NCI-H524 (cell line): ENCODE measurements at regions not wholly inside any gene's neighbourhood (a gene's known extent, or its start where the extent isn't known, plus 50 kb on each side); places are given as distances from the start of the nearest gene placed in this dataset.

ENCODE experiments used
- DNase-seq, 2 experiments: peaks; one replicate each; lab custom pipeline; 2025; lab: John Stamatoyannopoulos, UW

DNA sequence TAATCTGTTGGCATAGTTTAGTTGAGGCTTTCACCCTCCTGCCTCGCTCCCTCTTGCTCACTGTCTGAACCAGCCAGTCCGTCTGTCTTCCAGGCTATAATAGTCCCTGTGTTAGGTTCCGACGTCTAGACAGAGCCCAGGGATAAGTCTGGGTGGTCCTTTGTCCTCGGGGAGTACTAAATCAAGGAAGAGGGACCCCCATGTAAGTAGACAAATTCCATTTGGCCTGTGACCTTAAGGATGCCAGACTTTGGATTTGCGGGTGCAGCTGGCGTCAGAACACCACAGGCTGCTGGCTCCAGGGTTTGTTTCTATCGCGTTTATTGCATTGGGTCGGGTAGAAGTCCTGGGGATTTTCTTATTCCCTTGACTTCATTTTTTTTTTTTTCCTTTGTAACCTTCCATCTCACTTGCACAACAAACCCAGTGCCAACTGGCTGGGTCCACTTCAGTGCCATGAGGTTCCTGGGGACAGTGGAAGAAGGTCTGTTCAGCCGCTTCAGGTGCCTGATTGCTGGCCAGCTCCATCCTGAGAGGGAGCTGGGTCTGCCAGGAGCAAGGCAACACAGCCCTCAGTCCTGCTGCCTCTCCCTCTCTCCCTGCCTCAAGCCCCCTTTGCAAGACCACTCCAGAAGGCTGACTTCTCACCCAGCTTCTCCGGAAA, 95.4 kb upstream of the KLHL25 start:
- DNase-seq = peak; percentile 53 to 63

DNA sequence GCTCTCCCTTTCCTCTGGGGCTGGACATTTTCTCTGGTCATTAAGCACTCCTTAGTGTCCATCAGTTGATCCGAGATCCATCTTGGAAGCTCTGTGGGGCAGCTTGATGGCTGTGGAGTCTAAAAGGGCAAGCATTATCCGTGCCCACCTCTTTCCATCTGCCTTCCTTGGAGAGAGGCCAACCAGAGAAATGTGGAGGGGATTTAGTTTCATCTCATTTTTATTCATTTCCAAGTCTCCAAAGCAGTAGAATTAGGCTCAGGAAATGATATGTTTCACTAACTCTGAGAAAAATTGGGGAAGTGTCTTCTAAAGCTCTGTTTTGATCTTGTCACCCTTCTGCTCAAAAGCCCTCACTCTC, 95.9 kb upstream of the KLHL25 start:
- peak; percentile 67 to 83 for DNase-seq

DNA sequence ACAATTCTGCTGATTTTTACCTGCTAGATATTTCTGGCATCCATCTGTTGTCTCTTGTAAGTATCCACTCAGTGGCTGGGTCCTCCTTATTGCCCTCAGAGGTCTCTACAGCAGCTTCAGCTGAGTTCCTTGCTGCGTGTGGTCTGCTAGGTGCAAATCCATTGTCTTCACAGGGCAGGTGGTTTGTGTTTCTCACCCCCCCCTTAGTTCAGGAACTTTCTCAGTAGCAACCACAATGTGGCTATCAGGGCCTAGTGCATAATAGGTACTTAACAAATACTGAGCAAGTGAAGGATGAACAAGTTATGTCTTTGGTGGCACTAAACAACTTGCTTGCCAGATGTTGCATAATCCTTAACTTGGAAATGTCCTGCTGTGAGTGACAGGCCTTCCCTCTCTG, 96.7 kb upstream of the KLHL25 start:
- peak; percentile 36 to 83 for DNase-seq

DNA sequence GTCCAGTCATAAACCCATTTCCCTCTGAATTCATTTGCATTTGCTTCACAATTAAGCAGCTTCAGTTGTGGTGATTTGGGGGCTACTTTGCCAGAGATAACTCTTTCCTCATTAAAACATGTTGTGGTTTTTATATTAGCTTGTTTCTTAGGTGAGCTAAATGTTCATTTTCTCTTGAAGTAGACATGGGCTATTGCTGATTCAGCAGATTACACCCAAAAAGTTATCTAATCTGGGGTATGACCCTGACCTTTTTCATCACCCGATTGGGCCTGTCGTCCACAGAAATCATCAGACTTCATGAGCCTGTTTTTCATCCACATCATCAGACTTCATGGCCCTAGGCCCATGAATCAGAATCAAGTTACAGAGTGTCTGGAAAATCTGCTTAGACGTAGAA, 97.5 kb upstream of the KLHL25 start:
- DNase-seq = no peak

DNA sequence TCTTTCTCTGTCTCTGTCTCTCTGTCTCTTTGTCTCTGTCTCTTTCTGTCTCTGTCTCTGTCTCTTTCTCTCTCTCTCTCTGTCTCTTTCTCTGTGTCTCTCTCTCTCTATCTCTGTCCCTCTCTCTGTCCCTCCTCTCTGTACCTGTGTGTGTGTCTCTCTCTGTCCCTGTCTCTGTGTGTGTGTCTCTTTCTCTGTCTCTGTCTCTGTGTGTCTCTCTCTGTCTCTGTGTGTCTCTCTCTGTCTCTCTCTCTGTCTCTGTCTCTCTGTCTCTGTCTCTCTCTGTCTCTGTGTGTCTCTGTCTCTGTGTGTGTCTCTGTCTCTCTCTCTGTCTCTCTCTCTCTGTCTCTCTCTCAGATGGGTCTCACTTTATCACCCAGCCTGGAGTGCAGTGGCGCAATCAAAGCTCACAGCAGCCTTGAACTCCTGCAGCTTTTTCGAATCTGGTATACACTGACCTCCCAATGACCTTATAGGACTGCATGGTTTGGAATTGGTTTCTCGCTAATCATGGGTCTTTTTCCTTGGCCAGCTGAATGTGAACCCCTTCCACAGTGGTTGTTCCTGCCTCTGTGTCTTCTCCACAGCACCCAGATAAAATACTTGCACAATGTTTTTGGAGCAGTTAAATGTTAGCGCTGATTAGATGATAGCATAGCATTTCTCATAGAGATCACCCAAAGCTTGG, 102.6 kb upstream of the KLHL25 start:
- no peak for DNase-seq

DNA sequence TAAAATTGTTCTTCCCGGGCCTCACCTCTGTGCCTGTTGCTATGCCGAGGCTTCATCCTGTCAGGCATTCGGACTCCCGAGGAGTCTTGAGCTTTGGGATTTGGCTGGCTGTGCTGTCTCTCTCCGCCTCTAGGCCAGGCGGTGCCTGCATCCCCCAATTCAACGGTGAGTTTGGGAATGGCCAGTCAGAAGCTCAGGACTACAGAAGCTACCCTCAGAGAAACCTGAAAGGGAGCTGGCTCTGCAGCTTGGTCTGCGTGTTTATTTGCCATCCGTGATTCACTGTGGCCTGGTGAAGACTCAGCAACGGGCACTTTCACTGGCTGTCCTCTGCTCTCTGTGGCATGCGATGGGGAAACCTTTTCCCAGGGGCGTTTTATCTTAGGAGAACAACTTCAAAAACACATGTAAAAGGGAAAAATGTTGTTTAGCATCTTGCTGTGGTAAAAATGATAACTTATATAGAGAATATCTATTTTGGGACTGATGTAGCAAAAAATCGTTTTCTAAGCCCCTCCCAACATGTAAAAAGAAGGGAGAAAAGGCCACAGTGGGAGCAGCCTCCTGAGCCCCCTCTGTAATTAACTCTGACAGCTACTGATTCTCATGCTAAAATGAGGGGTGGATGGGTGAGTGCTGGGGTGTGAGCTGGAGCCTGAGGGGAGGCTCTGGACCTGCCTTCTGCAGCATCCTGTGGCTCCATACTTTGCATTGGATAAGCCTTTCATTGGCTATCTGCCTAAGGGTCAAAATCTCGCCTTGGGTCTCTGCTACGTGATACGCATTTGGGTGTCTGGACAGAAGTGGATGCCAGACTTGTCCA, 103.4 kb upstream of the KLHL25 start:
- DNase-seq = peak in 1 of 2 experiments; percentile 9

DNA sequence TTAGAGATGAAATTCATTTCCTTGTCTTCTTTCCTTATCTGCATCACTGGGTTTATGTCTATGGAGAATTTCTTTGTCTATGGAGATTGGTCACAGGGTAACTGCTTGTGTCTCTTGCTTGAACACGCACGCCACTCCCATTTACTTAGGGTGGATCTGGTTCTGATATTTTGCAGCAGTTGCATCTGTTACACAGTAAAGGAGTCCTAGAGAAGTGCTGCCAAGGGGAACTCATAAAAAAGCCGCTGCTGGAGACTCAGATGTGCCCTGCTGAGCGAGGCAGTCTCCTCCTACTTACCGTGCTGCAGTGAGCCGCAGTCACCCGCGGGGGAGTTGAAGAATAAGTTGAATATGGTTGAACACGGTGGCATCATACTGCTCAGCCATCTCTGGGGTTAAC, 105.2 kb upstream of the KLHL25 start:
- DNase-seq = peak in 1 of 2 experiments; percentile 12

DNA sequence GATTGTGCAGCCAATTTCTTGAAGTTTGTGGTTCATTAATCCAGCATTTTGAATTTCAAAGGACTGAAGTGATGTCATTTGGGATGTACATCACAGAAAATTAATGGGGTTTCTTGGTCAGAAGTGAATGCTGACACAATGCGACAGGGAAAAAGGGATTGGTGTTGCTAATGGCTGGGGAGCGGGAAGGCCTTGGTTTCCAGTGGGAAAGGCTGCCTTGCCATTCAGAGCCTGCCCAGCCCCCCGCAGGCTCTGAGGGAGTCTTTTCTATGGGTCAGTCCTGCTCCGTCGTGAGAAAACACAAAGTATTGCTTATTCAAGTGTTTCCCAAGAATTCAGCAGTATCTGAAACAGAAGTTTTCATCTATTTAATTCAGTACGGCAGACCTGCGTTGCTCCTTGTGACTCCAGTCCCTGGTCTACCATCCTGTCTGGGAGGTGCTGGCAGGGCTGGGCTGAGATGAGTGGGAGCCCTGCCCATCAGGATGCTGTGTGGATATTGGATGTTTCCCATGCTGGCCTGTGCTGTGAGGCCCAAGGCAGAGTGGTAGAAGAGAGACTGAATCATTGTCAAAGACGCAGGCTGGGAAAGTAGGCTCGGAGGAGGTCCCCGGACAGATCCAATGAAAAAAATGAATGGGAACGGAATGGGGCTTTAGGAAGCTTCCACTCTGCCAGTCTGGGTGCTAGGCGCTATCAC, 111.2 kb upstream of the KLHL25 start:
- DNase-seq = no peak

DNA sequence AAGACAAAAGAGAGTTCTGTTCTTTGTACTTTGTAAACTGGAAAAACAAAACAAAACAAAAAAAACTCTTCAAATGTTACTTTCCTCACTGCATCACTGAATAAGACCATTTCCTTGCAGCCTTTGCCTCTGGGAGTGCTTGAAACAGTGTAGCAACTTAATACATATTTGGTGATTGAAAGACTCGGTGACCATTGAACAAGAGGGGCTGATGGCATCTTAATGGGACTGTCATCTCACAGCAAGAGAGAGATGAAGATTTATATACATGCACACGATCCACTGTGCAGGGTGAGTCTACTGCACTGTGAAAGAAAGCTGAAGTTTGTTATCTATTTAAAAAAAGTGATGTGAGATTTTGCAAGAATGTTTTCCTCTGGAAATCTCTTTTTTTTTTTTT, 111.9 kb upstream of the KLHL25 start:
- no peak for DNase-seq

DNA sequence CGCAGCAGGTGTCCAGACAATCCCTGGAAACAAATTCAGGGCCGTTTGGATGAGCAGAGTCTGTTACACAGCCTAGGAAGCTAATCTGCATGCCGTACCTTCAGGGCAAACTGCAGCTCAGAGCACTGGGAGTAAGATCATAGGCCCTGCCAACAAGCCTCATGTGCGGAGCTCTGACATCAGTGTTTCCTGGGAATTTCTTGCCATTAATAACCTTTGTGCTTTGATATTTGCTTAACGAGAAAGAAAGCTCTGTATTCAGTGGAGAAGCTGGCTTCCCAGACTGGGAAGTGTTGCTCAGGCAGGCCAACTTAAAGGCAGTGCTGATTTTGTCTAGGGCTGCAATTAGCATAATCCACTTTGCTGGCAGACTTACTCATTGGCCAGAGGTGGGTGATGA, 116.1 kb upstream of the KLHL25 start:
- peak in 1 of 2 experiments; percentile 38 for DNase-seq

DNA sequence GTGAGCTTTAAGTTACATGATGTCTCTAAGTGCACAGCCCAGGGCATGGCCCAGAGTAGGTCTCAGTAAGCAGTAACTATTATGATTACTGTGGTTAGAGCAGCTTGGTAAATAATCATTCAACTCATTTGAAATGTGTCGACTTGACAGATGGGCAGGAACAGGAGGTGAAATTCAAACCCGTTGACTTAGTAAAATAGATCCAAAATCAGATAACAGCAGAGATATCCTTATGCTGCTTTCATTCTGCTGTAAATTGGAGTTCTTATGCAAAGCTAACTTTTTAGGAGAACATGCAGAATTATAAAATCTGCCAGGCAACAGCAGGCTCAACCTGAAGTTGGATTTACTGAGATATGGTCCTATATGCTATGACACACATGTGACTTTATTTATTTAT, 118.7 kb upstream of the KLHL25 start:
- DNase-seq = peak; percentile 77 to 94

DNA sequence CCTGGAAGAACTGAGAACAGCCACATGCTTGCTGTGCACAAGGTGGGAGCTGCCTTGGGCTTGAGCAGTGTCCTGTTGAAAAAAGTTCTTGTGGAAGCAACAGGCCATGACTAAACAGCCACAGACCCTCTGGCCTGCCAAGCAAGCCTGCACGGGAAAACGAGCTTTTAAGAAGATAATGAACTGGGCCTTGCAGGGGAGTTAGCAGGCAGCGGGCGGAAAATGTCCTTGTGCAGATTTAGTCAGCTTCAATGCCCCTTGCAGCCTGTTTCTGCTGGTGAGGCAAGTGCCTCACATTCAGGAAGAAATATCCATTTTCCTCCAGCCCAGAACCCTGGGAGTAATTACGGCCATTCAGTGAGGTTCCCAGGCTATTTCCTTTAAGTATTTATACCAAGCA, 126.2 kb upstream of the KLHL25 start:
- no peak for DNase-seq

DNA sequence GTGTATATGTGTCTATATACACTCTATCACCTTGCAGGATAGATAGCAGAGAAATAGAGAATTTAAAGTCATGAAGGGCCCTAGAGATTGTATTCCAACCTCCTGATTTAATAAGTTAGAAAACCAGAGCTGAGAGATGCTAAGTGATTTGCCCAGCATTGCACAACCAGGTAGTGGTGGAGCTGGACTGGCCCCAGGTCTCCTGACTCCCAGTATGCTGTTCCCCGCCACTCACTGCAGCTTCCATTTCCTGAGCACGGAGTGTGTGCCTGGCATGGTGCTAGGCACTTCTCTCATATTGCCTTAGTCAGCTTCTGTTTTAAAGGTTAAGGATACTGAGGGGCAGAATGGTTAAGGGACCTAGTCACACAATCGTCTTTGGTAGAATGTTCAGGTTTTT, 129.4 kb upstream of the KLHL25 start:
- DNase-seq = no peak

DNA sequence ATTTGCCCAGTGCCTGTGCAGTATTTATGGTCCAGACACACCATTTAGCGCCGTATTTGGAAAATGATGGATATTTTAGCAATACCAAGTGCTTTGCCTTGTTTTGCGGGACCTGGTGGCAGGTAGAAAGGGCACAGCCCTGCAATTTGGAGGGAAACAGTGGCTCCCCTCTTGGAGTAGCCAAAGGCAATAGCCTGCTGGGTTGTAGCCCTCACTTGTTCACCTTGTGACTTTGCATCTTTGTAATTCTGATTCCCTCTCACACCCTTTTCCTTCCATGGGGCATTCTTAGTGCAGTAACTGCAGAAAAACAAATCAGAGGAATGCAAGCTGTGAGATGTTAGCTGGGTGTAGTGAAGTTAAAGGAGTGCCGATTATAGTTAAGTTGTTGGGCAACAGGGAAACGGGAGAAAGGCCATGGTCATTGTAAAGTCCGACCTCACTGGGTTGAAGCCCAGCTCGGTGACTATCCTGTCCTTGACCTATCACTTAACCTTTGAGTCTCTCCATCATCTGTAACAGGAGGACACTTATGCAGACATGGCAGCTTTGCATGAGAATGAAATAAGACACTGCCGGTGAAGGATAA, 131.0 kb upstream of the KLHL25 start:
- DNase-seq = no peak

DNA sequence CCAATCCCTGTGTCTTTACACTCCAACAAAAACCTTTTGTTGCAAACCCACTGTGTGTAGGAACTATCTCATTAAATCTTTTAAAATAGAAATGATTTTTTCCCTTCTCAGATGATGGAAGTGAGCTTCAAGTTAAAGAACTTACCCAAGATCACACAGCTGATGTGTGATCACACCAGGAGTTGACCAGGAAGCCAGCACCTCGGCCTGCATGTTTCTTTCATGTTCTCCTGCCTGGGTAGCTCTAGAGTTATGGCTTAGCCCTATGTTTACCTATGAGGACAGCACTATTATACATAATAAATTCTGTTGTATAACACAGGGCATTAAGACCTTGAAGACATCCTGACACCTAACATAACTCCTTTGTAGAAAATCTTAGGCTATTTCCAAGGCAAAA, 132.1 kb upstream of the KLHL25 start:
- DNase-seq = no peak

DNA sequence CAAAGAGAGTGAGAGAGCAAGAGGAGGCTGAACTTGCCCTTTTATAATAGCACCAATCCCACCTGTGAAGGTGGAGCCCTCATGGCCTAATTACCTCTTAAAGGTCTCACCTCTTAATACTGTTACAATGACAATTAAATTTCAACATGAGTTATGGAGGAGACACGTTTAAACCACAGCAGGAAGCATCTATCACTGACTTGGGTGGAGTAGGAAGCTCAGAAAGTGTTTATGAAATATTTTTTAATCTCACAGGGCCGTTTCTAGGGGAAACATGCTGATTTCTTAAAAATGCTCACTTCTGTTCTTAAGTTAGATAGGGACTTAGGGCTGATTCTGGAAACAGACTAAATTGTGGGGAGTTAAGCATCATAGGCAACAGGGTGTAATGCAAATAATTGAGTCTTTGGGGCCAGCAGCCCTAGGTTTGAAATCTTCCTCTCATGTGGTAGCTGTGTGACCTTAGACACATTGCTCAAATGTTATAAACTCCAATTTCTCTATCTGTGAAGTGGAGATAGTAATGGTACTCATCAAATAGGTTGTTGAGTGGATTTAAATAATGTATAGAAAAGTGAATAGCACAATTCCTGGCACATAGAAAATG, 133.3 kb upstream of the KLHL25 start:
- no peak for DNase-seq

DNA sequence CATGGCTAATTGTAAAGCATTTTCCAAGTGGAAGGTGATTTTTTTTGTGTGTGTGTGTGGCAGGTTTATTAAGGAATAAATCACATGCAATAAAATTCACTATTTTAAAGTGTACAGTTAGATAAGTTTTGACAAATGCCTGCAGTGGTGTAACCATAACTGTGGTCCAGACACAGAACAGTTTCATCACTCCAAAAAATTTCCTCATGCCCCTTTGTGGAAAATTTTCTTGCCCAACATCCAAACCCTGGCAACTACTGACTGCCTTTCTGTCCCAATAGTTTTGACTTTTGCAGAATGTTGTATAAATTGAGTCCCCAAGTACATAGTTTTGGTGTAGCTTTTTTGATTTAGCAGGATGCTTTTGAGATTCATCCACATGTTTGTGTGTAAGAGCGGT, 135.1 kb upstream of the KLHL25 start:
- DNase-seq = no peak

DNA sequence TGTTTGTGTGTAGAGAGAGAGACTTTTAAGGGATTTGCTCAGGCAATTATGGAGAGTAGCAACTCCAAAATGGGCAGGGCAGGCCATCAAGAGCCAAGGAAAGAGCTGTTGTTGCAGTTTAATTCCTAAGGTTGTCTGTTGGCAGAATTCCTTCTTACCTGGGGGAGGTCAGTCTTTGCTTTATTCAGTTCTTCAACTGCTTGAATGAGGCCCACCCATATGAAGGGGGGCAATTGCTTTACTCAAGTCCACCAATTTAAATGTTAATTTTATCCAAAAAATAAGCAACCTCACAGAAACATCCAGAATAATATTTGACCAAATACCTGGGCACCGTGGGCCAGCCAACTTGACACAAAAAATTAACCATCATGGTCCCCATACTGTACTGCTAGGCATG, 137.7 kb upstream of the KLHL25 start:
- DNase-seq = no peak

DNA sequence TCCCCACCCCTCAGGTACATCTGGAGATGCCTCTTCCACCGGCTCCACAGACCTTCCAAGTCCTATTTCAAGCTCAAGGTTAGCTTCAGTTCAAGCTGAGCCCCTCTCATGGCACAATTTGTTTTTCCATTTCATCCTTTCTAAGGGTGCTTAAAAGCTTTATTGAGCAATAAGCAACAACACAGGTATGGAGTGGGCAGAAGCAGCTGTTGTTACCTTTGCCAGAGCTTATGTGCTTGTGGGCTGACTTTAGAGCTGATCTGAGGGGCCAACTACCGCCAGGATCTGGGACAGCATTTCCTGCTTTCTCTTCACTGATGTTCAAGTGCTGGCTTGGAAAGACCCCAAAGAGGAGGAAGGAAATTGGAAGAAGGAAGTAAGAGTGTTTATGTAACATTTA, 140.0 kb upstream of the KLHL25 start:
- DNase-seq = peak; percentile 67 to 86

DNA sequence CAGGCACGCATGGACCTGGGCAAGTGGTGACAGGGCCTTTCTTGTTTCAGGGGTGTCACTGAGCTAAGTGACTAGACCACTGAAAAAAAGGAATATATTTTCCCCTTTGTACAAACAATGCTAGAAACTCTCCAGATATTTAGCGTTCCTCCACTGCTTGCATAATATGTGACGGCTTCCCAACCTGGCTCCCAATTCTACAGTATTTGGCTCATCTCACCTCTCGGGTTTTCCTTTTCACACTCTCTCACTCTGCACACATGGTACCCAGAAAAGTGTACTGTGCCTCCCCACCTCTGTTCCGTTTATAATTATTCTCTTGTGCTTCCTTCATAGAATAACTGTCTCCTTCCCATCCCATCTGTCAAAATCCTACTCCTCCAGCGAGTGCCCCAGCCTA, 140.5 kb upstream of the KLHL25 start:
- no peak for DNase-seq

DNA sequence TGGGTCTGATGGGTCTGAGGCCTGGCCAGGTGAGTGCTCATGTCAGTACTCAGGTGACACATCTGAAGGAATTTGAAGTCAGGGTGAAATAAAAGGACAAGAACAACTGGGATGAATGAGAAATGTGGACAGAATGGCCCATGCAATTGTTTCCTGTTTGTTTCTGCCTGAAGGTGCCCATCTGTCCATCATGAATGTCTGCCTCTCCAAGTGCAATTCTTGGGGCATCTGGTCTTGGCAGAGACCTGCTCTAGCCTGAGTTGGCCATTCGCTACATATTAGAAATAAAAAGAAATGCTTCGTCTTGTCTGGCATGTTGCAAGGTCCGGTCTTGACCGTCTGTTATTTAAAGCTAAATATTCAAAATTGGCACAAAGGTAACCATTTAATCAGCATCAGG, 142.0 kb upstream of the AGBL1 start:
- DNase-seq = no peak
